Lower leg skin (tissue), 4 donors: ENCODE measurements at regions not wholly inside any gene's neighbourhood (a gene's known extent, or its start where the extent isn't known, plus 50 kb on each side); places are given as distances from the start of the nearest gene placed in this dataset.
A peak's percentile ranks its signal among the peaks of the same experiment; 100 is the strongest.

ENCODE experiments used
- DNase-seq, 2 donors: peaks; one replicate each; pipeline ENCODE4 v3.0.0-alpha.2; 2019; ENCODE audit warnings: low spot score in 2 of 2
- H3K4me3 ChIP-seq: fragments of 200-600 bp; sonication (generic); 2 replicates; pipeline ENCODE4 v1.5.1; 2017; ENCODE audit warnings: mild to moderate bottlenecking, low read depth; ENCODE audit not compliant: poor library complexity, severe bottlenecking
- POLR2A ChIP-seq, 2 donors: fragments of 450-650 bp; IDR thresholded peaks; one replicate each; pipeline ENCODE4 v1.6.1; 2016 to 2017; ENCODE audit warnings: antibody characterized with exemption in 2 of 2, mild to moderate bottlenecking in 1 of 2, moderate library complexity in 1 of 2
- WGBS, 2 donors: methylation state at CpG; one replicate each; pipeline ENCODE4 v1.1.5; 2018; 5-methylcytosine and 5-hydroxymethylcytosine counted together
- intact Hi-C: fragments of 100-400 bp; cut with DNase I; formaldehyde crosslinking; loops from one replicate; pipeline ENCODE4 v1.15.0; 2023; ENCODE audit warnings: low total_unique reads
- TF ChIP-seq, protein P1 (sequence below), 3 donors: fragments of 450-650 bp; IDR thresholded peaks; one replicate each; pipeline ENCODE4 v1.5.1; 2016; ENCODE audit warnings: antibody characterized with exemption in 3 of 3, mild to moderate bottlenecking in 3 of 3, moderate library complexity in 2 of 3

DNA sequence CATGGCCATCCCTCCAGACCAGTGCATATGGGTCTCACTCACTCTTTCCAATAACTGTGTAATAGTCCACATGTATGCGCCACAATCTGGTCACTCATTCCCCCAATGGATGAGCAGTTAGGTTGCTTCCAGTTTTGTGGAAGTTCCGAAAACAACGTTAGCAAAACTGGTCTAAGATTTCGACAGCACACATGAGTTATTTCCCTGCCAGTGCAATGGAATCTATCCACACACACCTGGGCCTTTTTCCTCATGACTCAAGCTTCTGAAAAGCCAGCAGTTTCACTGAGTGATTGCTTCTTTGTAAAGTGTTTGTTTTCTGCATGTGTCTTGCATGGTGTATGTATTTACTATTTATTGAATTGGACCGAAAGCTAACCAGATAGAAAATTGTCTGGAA, 58.8 kb upstream of the FHIP2A start:
- WGBS, 2 donors: 89 to 91% methylated on average over 5 of the region's 5 CpGs
- intact Hi-C loops: no loop called here
- TF ChIP-seq POLR2A (IDR thresholded peaks at IDR 0.05): no peak
- TF ChIP-seq, protein P1, sequence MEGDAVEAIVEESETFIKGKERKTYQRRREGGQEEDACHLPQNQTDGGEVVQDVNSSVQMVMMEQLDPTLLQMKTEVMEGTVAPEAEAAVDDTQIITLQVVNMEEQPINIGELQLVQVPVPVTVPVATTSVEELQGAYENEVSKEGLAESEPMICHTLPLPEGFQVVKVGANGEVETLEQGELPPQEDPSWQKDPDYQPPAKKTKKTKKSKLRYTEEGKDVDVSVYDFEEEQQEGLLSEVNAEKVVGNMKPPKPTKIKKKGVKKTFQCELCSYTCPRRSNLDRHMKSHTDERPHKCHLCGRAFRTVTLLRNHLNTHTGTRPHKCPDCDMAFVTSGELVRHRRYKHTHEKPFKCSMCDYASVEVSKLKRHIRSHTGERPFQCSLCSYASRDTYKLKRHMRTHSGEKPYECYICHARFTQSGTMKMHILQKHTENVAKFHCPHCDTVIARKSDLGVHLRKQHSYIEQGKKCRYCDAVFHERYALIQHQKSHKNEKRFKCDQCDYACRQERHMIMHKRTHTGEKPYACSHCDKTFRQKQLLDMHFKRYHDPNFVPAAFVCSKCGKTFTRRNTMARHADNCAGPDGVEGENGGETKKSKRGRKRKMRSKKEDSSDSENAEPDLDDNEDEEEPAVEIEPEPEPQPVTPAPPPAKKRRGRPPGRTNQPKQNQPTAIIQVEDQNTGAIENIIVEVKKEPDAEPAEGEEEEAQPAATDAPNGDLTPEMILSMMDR (IDR thresholded peaks at IDR 0.05): no peak
- no peak overlapping the region for H3K4me3 ChIP-seq
- no peak for DNase-seq

DNA sequence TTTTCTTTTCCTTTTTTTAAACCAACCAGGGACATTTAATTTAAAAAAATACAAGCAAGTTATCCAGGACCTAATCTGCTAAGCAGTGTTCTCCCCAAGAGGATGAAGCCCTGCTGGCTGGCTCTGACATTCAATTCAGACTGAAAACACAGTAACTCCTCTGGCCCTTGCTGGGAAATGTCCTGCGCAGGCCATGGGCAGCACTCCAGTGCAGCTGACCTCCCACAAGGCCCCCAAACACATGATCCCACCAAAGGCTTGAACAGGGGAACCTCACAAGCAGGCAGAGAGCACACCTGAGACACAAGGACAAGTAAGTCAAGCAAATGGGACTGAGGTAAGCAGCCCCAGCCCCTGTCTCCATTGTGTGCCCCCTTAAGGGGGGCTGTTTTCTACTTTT, 56.9 kb upstream of the FHIP2A start:
- intact Hi-C loops: no loop called here
- WGBS, 2 donors: 64% methylated on average over 1 of the region's 1 CpG; no CpG with 5 or more reads in 1 of the 2 donors
- DNase-seq: no peak
- TF ChIP-seq, protein P1 (IDR thresholded peaks at IDR 0.05): no peak
- no peak for TF ChIP-seq POLR2A (IDR thresholded peaks at IDR 0.05)
- H3K4me3 ChIP-seq: no peak overlapping the region

DNA sequence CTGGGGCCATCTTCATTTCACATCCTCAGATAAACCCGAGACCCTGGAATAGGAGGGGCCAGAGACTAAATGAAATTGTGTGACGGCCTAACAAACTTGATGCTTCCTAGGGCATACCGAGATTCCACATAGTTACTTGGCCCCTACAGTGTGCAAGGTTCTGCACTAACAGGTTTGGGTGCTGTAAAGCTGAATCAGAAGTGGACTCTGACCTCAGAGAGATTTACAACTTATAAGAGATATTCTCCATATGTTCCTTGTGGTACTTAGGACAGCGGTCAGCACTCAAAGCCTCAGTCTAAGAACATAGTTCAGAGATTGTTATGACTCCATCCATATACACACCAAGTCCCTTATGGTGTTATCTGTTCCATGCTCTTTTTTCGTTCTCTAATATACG, 55.1 kb upstream of the FHIP2A start:
- WGBS, 2 donors: 43 to 68% methylated on average over 6 of the region's 6 CpGs
- TF ChIP-seq POLR2A (IDR thresholded peaks at IDR 0.05): no peak
- TF ChIP-seq, protein P1 (IDR thresholded peaks at IDR 0.05): no peak
- no peak overlapping the region for H3K4me3 ChIP-seq
- intact Hi-C loops: no loop called here
- no peak for DNase-seq

DNA sequence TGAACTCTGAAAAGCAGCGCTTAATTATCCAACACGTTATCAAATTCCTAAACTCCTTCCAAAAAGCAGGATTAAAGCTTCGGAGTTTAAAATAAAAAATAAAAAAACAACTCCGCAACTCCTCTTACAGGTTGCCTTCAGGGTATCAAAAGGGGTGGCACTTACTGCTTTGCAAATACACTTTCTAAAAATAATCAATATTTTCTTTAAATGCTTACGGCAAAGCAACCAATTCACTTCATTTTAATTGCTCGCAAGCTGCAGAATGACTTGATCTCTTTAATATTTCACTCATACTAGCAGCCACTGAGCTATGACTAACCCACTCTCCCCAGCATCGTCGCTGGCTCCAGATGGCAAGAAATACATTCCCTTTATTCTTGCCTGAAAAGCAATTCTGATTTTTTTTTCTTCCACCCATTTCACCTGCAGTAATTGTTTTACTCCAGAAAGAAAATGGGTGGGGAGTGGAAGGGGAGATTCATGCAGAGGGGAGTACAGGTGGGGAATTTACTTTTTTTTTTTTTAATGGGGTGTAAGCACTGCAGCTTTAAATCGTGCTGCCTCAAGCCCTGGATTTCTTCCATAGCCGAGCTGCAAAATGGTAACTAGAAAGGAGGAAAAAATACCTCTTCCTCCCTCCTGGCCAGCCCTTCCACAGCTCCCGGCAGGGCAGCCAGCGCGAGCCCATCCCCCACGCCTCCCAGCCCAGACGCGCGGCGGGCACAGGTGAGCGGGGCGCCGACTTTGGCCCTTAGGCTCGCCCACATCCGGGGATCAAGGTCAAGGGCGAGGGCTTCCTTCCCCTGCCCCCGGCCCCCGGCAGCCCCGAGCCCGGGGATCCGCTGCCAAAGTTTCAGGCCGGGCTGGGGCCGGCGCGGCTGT, 54.2 kb upstream of the FHIP2A start:
- no peak for DNase-seq
- H3K4me3 ChIP-seq: peak overlapping the region; percentile 40
- no peak for TF ChIP-seq POLR2A (IDR thresholded peaks at IDR 0.05)
- TF ChIP-seq, protein P1 (IDR thresholded peaks at IDR 0.05): no peak
- WGBS, 2 donors: 6 to 7% methylated on average over 21 to 24 of the region's 33 CpGs
- intact Hi-C loops: no loop called here

DNA sequence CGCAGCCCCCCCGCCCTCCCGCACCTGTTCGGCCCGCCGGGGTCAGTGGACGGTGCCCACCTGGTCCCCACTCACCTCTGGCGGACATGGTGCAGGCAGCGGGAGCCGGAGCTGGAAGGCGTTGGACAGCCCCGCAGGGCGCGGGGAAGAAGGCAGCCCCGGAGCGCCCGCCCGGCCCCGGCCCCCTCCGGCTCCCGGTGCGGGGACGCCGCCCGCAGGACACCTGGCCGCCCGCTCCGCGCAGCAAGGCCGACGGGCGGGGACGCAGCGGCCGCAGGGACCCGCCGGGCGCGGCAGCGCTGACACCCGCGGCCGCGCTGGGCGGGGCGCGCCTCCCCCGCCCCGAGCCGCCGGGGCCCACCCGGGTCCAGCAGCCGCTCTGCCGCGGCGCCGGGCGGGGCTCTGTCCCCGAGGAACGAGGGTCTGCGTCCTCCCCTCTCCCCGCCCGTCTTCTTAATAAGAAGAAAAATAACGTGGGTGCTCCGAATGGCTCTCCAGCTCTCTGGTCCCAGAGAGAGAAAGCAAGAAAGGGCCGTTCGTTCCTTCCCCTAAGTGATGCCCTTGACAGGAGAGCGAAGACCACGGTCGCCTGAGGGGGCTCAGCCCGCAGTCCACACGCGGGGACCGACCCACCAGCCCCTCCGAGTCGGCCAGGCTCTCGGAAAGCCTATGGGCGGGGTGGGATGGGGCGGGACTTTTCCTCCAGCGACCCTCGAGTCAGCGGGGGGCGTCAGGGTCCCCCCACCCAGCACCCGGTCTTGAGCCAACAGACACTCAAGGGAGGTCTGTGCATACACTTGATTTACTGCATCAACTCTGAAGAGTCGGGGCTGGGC, 53.4 kb upstream of the FHIP2A start:
- no peak for TF ChIP-seq POLR2A (IDR thresholded peaks at IDR 0.05)
- TF ChIP-seq, protein P1 (IDR thresholded peaks at IDR 0.05): no peak
- intact Hi-C loops: no loop called here
- no peak for DNase-seq
- 5 to 16% methylated on average over 16 to 37 of the region's 85 CpGs for WGBS, 2 donors
- peak overlapping the region; percentile 40 for H3K4me3 ChIP-seq
